ENCODE measurements at regions not wholly inside any gene's neighbourhood (a gene's known extent, or its start where the extent isn't known, plus 50 kb on each side); places are given as distances from the start of the nearest gene placed in this dataset.
"Not testable (repeated sequence)": the region's sequence is repeated elsewhere in the genome, so short reads cannot be mapped to it uniquely, and the experiment has no call there.

- ATAC-seq (no peak), DNase-seq (no peak)
Measured at GRCh38 chr4:184907810-184908209, 82.0 kb upstream of the ACSL1 start.

GRCh38 chr4:184911310-184911709 is 85.5 kb upstream of the ACSL1 start:
- DNase-seq (no peak), ATAC-seq (no peak)

- ATAC-seq = no peak
- no peak for DNase-seq
Measured at GRCh38 chr4:184913356-184914143, 87.8 kb upstream of the ACSL1 start.

GRCh38 chr4:184918799-184919198 is 93.0 kb upstream of the ACSL1 start:
- not testable (repeated sequence) for ATAC-seq

GRCh38 chr4:184921456-184921855 is 95.7 kb upstream of the ACSL1 start:
- ATAC-seq (no peak), DNase-seq (no peak)

More at GRCh38 chr4:184918799-184919198, 93.0 kb upstream of the ACSL1 start:
- not testable (repeated sequence) for DNase-seq

GRCh38 chr4:184922301-184922700 is 96.0 kb upstream of the HELT start:
- ATAC-seq (no peak), DNase-seq (no peak)

GRCh38 chr4:184924516-184924915 is 93.8 kb upstream of the HELT start:
- no peak for ATAC-seq
- no peak for DNase-seq

GRCh38 chr4:184929476-184929875 is 88.8 kb upstream of the HELT start:
- ATAC-seq = no peak
- DNase-seq = no peak

- ATAC-seq (no peak), DNase-seq (no peak)
Measured at GRCh38 chr4:184930026-184930425, 88.3 kb upstream of the HELT start.

- no peak for ATAC-seq
Measured at GRCh38 chr4:184932343-184932742, 85.9 kb upstream of the HELT start.

GRCh38 chr4:184933311-184933710 is 85.0 kb upstream of the HELT start:
- ATAC-seq (no peak), DNase-seq (no peak)

More at GRCh38 chr4:184932343-184932742, 85.9 kb upstream of the HELT start:
- no peak for DNase-seq

- ATAC-seq = no peak
- no peak for DNase-seq
Measured at GRCh38 chr4:184934184-184934583, 84.1 kb upstream of the HELT start.

- ATAC-seq (no peak), DNase-seq (no peak)
Measured at GRCh38 chr4:184934961-184935360, 83.3 kb upstream of the HELT start.

- no peak for ATAC-seq
- DNase-seq = no peak
Measured at GRCh38 chr4:184936071-184936470, 82.2 kb upstream of the HELT start.

- no peak for ATAC-seq
- DNase-seq = no peak
Measured at GRCh38 chr4:184937030-184937710, 81.1 kb upstream of the HELT start.

- no peak for DNase-seq
- no peak for ATAC-seq
Measured at GRCh38 chr4:184937745-184938144, 80.5 kb upstream of the HELT start.

- ATAC-seq (no peak), DNase-seq (no peak)
Measured at GRCh38 chr4:184938871-184939270, 79.4 kb upstream of the HELT start.

- DNase-seq (no peak), ATAC-seq (no peak)
Measured at GRCh38 chr4:184939978-184940377, 78.3 kb upstream of the HELT start.

GRCh38 chr4:184940500-184940899 is 77.8 kb upstream of the HELT start:
- no peak for DNase-seq
- no peak for ATAC-seq

GRCh38 chr4:184941671-184942418 is 76.4 kb upstream of the HELT start:
- ATAC-seq = no peak
- DNase-seq = no peak

GRCh38 chr4:184942444-184943425 is 75.6 kb upstream of the HELT start:
- DNase-seq = no peak
- ATAC-seq = no peak

GRCh38 chr4:184949020-184949419 is 69.3 kb upstream of the HELT start:
- DNase-seq (no peak), ATAC-seq (no peak)

Data from stimulated activated naive CD8-positive, alpha-beta T cell treated with anti-CD3 and anti-CD28 coated beads, Interleukin-15, Interleukin-2, amounts not matched to agents 100 U/mL and 50 U/mL, for 24 hours (primary cell).